ENCODE measurements at regions not wholly inside any gene's neighbourhood (a gene's known extent, or its start where the extent isn't known, plus 50 kb on each side); places are given as distances from the start of the nearest gene placed in this dataset.
"Not testable (repeated sequence)": the region's sequence is repeated elsewhere in the genome, so short reads cannot be mapped to it uniquely, and the experiment has no call there.

DNA sequence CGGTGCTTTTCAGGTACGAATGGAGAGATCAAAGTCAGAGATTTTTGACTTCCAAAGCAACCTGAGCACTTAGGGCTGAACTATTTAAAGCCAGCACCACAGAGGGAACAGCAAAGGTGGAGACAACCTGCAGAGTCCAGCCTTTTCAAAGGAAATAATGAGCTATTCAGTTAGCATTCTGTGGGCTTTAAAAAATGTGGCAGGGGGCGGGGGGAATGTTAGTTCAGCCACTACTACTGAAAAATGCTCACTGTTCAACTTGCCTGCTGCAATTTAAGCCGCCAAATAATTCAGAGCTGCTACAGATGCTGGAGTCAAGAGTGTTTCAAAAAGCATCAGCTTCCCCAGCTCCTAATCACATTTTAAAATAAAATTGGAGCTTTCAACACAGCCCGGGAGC, 473.3 kb upstream of the PLXNA2 start:
- no peak for DNase-seq (ENCODE audit: low read depth)

DNA sequence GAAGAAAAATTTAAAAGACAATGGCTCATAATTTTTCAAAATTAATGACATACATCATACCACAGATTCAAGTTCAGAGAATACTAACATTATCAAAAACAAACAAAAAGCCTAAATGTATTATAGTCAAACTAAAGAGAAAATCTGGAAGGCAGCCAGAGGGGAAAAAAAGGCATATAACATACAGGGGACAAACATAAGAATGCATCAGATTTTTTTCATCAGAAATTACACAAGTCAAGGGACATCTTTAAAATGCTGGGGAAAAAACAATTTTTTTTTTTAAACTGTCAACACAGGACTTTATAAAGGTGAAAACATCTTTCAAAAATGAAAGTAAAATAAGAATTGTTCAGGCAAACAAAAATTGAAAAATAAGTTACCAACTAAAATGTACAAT, 478.4 kb upstream of the PLXNA2 start:
- no peak for DNase-seq (ENCODE audit: low read depth)

DNA sequence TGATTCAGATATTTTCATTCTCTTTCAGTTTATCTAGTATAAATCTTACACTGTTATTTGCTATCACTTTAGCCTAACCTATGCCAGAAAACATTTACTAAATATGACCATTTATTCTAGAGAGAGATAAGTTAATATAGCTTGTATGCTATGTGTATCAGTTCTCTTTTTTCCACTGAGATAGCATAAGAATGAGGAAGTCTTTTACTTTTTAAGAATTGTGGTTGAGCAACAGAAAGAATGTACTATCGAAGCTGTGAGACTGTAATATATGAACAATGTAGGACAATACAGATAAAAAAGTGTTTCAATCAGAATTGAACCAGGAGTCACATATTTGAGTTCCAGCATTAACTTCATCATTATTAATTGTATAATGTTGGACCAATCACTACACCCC, 479.9 kb upstream of the PLXNA2 start:
- no peak for DNase-seq (ENCODE audit: low read depth)

DNA sequence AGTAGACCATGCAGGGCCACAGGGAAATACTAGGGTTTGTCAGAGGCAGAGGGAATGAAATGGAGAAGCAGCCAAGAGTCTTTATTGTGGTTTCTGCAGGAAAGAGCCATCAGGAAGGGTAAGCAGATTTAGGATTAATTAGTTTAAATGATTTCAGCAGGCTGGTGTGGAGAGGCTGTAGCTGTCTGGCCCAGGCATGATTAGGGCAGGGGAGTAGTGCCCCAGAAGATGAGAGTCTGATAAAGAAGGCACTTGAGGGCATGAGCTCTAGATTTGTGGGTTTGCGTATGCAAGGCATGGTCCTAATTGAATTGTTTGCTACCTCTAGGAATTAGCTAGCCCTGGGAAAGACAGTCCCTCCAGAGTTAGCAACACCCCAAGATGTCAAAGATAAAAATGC, 484.6 kb upstream of the PLXNA2 start:
- no peak for DNase-seq (ENCODE audit: low read depth)

DNA sequence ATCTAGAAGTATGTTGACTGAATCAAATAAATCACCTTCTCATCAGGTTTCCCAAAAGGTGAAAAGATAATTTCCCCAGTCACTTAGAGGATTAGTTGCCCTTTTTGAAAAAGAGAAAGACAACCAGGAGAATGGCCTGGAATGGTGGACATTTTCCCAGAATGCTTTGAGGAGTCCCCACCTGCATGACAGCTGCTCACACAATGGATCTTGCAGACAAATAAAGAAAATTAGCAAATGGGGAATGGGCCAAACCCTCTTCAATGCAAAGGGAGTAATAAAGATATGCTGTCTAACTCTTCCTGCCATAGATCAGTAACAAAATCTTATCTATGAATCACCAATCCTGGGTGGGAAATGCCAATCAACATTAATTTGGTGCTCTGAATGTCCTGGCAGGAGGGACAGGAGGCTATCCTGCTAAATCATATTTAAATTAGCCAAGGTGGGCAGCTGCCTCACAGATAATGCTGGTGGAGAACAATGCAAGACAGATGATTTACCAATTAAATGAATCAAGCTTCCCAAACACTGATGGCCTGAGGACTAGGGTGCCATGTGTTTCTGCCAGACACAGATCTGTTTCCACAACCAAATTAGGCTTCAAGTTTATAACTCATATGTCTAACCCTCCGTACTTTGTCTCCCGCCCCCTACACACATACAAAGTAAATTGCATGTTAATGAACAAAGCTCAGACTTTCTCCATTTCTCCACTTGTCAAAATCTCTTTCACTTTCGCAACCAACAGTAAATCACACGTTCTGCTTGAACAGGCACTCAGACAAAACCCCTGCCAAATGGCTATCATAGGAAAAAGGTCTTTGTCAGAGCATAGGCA, 488.0 kb upstream of the PLXNA2 start:
- no peak for DNase-seq (ENCODE audit: low read depth)

DNA sequence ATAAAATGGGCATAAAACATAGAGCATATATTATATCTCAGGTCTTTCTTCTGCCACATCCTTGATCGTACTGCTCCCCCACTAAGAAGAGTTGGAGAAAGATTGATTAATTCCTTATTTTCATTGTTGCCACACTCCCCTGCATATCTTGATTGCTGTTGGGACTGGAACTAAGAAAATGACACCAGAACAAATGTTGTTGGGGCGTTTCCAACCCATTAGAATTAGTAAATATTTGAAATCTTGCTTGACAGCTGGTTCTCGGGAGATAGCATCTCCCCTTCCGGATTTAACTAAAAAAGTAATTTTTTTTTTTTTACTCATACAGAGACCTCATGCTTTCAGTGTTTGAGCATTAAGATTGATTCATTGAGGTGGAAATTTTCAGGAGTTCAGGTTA, 493.0 kb upstream of the PLXNA2 start:
- DNase-seq (ENCODE audit: low read depth) = no peak

DNA sequence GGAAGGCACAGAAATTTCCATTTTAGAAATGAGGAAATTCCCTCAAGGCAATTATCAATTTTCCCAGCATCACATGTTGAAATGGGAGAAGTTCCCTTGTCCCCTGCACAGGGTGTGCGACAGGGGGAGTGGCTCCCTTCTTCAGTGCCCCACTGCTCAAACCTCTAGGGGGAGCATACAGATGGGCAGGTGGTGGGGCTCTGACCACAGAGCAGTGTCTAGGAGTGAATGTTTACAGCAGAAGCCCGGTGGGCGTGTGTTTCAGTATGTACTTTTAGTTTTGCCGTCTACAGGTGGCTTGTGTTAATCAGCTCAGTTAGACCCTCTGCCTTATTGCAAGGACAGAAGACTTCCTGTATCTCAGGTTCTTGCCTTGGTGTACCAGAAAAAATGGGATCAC, 493.7 kb upstream of the PLXNA2 start:
- no peak for DNase-seq (ENCODE audit: low read depth)

DNA sequence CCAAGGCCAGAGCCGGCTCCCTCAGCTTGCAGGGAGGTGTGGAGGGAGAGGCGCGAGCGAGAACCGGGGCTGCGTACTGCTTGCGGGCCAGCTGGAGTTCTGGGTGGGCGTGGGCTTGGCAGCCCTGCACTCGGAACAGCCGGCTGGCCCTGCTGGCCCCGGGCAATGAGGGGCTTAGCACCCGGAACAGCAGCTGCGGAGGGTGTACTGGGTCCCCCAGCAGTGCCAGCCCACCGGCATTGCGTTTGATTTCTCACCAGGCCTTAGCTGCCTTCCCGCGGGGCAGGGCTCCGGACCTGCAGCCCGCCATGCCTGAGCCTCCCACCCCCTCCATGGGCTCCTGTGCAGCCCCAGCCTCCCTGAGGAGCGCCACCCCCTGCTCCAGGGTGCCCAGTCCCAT, 495.5 kb upstream of the PLXNA2 start:
- DNase-seq (ENCODE audit: low read depth) = not testable (repeated sequence)

DNA sequence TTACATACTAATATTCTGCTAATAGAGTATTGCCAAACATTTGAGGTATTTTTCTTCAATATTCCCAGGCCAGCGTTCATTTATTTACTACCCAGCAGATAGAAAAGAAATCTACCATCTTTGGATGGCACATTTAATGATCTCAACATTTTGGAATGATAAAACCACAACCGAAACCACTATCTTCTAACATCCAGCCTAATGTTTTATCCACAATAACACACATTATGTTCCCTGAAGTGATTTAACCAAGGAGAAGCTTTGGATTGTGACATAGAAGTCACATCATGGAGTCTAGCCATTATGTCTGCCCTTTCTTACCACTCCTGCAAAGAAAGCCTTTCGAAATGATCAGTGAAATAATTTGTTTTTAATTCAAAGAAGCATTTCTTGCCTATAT, 497.1 kb upstream of the PLXNA2 start:
- no peak for DNase-seq (ENCODE audit: low read depth)

DNA sequence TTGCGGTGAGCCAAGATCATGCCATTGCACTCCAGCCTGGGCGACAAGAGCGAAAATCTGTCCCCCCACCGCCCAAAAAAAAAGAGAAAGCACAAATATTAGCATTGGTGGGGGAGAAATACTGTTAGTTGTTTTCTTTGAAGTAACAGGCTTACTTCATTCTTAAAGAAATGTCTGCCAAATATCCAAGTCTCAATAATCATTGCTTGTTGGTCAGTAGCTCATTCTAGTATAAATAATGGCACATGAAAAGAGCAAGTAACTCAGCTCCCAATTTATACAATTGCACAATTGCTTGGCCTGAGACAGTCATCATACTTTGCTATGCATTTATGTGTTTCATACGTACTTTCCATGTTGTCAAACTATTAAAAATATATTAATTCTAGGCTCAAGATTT, 499.2 kb upstream of the PLXNA2 start:
- no peak for DNase-seq (ENCODE audit: low read depth)

DNA sequence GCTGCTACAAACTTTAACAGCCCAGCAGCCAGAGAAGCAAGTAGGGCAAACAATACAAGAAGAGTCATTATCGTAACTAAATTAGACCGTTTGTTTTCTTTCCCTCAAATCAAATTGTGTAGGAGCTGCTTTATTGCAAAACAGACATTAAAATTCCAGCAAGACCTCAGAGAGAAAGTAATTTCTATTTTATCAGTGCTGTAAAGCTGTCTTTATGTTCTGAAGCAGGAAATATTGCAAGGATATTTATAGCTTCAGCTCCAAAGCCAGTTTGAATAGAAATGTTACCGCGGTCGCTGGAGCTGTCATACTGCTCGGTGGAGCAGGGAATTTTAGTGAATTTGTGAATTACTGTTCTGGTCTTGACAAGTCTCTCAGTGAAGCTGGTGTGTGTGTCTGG, 503.8 kb upstream of the PLXNA2 start:
- DNase-seq (ENCODE audit: low read depth) = no peak

DNA sequence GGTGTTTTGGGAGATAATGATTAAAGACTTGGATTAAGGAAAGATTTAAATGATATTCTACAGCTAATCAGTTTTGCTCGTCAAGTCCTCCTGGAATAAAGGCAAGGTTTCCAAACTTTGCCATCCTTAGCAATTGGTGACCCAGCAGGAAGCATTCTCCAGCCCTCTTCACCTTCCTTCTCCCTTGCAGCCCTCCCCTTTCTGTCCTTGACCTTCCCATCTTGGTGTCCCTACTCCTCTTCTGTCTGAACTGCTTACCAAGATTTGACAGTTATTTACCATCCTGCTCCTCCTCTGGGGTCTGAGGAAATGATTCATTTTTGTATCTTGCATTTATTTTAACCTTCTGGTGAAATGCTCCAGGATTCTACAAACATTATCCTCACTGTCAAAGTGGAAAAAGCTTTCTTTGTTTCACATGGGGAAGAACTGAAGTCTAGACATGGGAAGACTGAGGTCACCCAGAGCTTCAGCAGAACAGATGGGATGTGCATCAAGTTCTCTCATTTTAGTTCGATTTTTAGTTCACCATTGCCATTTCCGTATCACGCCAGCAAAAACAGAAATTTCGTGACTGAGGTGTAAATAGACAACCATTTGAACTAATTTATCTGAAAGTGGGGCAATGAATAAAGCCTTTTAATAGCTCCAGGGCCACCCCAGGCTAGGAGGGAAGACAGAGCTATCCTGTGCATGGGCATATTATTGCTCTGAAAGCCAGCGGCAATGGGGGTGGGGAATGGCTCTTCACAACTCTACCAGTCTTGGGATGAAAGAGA, 504.4 kb upstream of the PLXNA2 start:
- DNase-seq (ENCODE audit: low read depth) = no peak

DNA sequence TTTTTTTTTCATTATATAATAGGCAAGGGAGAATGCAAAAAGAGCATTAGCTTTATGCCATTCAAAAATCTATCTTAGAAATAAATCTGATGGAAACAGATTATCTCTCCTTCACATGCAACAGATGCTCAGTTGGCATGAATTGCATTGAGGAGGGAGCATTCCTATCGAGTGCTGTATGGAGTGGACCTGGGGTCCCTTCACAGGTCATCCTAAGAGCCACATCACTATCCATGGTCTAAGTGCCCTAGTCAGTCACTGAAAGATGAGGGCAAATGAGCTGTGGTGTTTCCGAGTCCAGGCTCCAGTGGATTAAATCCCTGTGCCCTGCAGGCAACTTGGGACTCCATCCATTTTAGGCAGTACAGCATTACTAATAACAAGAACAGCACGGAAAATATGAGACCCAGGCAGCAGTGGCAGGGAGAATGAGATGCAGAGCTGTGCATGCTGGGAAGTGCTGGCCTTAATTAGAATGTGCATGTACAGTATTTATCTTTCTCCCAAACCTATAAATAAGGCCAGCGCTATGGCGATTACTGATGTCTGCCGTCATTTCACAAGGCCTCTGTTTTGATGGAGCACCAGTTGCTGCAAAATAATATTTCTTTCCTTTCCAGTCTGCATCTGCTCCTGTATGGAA, 512.3 kb upstream of the PLXNA2 start:
- no peak for DNase-seq (ENCODE audit: low read depth)

DNA sequence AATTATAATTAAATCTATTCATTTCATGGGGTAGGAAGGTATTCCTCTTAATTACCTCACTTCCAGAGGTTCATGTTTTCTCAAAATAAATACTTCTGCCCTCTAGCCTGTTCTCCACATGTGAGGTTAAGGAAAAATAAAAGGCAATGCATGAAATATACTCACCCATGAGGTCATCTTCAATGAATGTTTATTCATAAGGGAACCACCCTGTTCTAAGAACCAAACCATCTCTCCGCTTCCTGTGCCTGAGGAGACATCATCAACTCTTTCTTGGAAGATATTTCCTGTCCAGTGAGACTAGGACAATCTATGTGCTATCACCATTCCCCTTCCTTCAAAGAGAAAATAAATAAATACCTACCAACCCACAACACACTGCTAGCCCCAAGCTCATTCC, 513.7 kb upstream of the PLXNA2 start:
- no peak for DNase-seq (ENCODE audit: low read depth)

DNA sequence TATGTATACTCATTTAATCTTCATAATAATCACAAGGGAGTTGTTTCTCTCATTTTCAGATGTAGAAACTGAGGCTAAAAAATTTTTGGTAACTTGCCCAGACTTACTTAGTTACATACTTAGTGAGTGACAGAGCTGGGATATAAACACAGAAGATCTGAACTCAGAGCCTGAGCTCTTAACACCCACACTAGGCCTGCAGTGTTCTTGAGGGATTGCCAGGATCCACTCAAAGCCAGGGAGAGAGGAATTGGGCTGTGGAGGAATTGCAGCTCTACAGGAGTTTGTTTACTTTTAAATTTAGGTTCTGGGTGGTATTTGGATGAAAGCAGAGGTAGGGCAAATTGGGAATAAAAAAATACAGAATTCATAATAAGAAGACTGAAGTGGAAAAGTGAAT, 515.1 kb upstream of the PLXNA2 start:
- no peak for DNase-seq (ENCODE audit: low read depth)

DNA sequence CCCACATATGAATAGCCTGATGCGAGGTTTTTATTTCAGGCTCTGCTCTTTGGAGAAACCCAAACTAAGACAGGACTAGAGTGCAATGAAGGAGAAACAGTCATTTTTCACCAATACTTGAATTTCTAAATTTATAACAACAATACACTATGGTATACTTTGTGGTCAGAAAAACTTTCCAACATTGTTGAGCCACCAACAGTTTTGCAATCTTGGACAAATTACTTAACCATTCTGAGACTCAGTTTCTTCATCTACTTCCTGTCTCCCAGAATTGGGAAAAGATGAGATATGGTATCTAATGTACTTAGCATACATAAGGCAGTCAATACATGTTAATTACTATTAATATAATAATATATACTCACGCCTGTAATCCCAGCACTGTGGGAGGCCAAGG, 519.8 kb upstream of the PLXNA2 start:
- no peak for DNase-seq (ENCODE audit: low read depth)

DNA sequence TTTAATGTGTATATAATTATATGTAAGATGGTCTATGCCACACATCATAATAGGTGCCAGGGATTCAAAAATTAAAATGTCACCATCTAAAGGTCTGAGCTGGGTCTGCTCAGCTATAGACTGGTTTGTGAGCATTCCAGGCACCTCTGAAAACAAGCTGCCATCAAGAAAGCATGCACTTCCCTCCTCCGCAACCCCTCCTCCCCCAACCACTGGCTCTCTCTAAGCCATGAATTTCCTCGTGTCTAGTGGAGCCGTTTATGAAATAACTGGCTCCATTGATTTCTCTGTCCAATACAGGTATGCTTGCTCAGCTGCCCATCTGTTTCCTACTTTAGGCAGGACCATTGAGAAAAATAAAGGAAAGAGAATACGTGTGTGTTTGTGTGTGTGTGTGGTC, 522.6 kb upstream of the PLXNA2 start:
- no peak for DNase-seq (ENCODE audit: low read depth)

DNA sequence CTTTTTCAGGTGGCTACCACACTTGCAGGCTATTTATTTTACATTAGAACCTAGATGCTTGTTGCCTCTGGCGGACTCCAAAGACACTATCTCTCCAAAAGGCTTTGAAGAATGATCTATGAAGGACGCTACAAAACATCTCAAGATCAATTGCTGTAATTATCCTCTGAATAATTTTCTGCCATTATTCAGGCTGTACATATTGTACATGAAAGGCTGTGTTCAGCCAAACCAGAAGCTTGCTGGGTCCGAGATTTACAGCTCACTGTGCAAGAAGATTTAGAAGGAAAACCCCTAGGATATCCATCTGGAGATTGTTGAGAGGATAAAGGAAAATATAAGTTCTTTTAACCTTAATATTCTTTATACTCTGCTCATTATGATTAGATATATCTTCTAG, 523.6 kb upstream of the PLXNA2 start:
- DNase-seq (ENCODE audit: low read depth) = no peak

DNA sequence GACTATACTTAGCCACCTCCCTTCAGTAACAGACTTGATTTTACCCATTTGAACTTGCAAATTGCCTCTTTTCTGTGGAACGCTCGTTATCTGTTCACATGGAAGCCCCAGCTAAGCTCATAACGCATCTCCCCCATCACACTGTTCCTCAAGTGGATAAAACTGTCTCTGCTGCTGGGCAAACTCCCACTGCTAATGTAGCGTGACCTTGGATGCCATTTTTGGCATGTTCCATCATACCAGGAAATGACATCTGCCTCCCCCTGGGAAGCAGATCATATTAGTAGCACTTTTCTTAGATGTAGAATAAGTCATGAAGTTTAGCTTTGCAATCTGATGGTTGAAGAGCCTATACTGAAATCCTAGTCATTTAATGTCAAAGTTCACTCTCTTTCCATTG, 528.7 kb upstream of the PLXNA2 start:
- no peak for DNase-seq (ENCODE audit: low read depth)

DNA sequence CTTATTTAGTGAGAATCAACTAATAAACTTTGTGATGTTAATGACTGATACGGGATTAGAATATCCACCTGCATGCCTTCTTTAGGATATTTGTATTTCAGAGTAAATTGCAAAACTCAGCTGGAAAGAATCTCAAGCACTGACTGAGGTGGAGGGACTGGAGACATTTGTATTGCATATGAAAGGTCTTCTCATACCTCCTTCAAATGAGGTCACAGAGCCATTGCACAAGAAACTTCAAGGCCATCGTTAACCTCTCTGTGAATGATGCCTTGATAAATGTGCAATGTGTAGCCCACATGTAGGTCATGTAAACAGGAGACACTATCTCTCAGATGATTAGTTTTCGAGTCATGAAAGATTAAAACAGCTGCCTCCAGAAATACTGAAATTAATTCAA, 531.7 kb upstream of the PLXNA2 start:
- no peak for DNase-seq (ENCODE audit: low read depth)

DNA sequence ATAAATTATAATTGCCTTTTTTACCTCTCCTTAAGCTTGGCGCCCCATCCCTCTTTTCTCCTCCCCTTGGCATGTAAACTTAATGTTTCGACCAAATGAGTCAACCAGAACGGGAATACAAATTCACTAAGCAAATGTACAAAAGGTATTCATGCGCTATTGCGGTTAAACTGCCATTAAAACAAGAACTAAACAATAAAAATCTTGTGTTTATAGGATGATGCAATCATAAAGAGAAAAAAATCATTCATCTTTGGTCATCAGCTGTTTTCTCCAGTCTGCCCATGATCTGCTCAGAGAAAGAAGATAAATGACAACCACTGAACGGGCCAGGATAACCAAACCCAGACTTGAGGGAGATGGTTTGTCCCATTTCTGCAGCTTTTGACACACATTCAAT, 534.2 kb upstream of the PLXNA2 start:
- DNase-seq (ENCODE audit: low read depth) = no peak

DNA sequence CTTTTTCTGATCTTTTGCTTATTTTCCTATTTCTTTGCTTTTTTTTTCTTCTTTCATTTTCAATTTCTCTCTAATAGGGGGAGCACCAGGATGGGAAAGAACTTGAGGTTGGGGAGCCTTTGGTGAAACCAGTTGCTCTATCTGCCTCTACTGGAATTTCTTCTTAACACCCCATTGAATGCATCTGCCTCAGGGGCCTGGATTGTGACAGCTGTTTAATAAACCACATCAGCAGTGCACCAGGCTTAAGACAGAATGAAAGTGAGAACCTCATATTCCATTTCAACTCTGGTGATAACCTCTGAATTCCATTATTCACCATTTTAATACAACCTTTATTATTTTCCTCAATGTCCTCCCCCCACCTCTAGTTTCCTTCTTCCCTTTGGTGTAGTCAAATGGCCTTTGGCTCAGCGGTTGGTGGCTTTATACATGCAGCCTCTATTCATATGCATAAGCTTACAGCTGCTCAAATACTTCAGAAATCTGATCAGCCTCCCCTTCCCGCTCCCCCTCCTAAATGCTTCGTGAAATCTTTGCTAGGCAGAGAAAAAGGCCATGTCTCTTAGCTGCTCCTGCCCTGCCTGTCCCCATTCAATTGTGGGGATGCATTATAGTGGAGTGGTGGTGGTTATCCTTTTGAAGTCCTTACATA, 537.3 kb upstream of the PLXNA2 start:
- no peak for DNase-seq (ENCODE audit: low read depth)

DNA sequence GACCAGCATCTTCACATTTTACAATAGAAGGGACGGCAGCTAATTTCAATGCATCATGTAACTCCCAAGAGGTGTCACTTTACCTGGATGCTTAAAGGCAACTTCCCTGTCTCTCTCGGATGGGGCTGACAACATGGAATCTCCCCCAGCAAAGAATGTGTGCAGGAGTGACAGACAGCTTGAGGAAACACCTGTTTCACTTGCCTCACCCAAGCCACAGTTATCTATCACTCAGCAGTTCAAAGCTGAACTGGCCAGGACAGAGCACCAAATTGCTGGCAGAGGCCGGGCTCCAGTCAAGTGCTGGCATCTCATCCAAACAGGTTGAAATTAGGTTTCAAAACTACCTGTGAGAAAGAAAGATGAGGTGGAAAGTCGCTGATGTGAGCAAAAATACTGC, 538.0 kb upstream of the PLXNA2 start:
- DNase-seq (ENCODE audit: low read depth) = no peak
